Testis (tissue), 2 donors: ENCODE measurements at regions not wholly inside any gene's neighbourhood (a gene's known extent, or its start where the extent isn't known, plus 50 kb on each side); places are given as distances from the start of the nearest gene placed in this dataset.

ENCODE experiments used
- DNase-seq: peaks from one replicate; pipeline ENCODE4 v3.0.0-alpha.2; 2019
- H3K27ac ChIP-seq, 2 donors: fragments of 200-600 bp; sonication (generic); one replicate each; pipeline ENCODE4 v1.5.1; 2019
- H3K27me3 ChIP-seq: fragments of 200-600 bp; sonication (generic); one replicate; pipeline ENCODE4 v1.5.1; 2019
- H3K36me3 ChIP-seq: fragments of 200-600 bp; sonication (generic); one replicate; pipeline ENCODE4 v1.5.1; 2017; ENCODE audit warnings: low read depth; ENCODE audit errors: missing control alignments
- H3K4me1 ChIP-seq: fragments of 200-600 bp; sonication (generic); one replicate; pipeline ENCODE4 v1.5.1; 2019
- H3K4me3 ChIP-seq, 2 donors: fragments of 200-600 bp; sonication (generic); one replicate each; pipeline ENCODE4 v1.5.1; 2017 to 2019
- H3K9me3 ChIP-seq: fragments of 200-600 bp; sonication (generic); one replicate; pipeline ENCODE4 v1.5.1; 2017
- POLR2A ChIP-seq: fragments of 450-650 bp; IDR thresholded peaks from one replicate; pipeline ENCODE4 v1.6.1; 2017; ENCODE audit warnings: antibody characterized with exemption, mild to moderate bottlenecking, moderate library complexity
- WGBS, 2 donors: methylation state at CpG; one replicate each; pipeline ENCODE4 v1.1.5; 2018; 5-methylcytosine and 5-hydroxymethylcytosine counted together
- intact Hi-C: fragments of 100-400 bp; cut with DNase I; formaldehyde crosslinking; loops from one replicate; pipeline ENCODE4 v1.15.1; 2023; ENCODE audit warnings: low total_unique reads
- TF ChIP-seq, protein P1 (sequence below), 3 experiments: fragments of 450-650 bp in 2 of 3; fragments of 200-600 bp in 1 of 3; sonication (generic) in 1 of 3; IDR thresholded peaks; one replicate each; pipeline ENCODE4 v1.5.1; 2016 to 2019; ENCODE audit warnings: antibody characterized with exemption in 3 of 3, mild to moderate bottlenecking in 2 of 3, moderate library complexity in 1 of 3

DNA sequence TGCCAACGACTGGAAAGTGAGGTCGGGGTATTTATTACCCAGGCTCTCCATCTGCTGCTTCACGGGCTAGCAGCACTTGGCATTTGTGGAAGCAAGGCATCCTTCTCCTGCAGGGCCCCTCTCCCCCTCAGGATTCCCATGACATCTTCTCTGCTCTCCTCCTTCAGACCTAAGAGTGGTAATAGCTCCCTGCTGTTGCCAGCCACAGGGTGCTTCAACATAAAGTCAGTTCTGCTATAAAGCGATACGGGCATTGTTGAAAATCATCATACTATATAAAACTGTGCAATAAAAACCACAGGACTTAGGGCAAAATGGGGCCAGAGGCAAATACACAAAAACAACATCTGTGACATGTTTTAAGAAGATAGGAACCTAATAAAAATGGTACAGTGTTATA lies 391.8 kb upstream of the ADAMTS9 start:
- no peaks in the 10 kb centered on the region for H3K9me3 ChIP-seq
- intact Hi-C loops: no loop called here
- no peak overlapping the region for H3K27ac ChIP-seq
- H3K4me1 ChIP-seq: no peaks in the 10 kb centered on the region
- H3K36me3 ChIP-seq: no peaks in the 10 kb centered on the region
- H3K4me3 ChIP-seq: no peak overlapping the region
- no peaks in the 10 kb centered on the region for H3K27me3 ChIP-seq
- DNase-seq: no peak
- 80 to 84% methylated on average over 5 of the region's 5 CpGs for WGBS, 2 donors
- no peak for TF ChIP-seq POLR2A
- TF ChIP-seq, protein P1, sequence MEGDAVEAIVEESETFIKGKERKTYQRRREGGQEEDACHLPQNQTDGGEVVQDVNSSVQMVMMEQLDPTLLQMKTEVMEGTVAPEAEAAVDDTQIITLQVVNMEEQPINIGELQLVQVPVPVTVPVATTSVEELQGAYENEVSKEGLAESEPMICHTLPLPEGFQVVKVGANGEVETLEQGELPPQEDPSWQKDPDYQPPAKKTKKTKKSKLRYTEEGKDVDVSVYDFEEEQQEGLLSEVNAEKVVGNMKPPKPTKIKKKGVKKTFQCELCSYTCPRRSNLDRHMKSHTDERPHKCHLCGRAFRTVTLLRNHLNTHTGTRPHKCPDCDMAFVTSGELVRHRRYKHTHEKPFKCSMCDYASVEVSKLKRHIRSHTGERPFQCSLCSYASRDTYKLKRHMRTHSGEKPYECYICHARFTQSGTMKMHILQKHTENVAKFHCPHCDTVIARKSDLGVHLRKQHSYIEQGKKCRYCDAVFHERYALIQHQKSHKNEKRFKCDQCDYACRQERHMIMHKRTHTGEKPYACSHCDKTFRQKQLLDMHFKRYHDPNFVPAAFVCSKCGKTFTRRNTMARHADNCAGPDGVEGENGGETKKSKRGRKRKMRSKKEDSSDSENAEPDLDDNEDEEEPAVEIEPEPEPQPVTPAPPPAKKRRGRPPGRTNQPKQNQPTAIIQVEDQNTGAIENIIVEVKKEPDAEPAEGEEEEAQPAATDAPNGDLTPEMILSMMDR (IDR thresholded peaks at IDR 0.05): no peak

DNA sequence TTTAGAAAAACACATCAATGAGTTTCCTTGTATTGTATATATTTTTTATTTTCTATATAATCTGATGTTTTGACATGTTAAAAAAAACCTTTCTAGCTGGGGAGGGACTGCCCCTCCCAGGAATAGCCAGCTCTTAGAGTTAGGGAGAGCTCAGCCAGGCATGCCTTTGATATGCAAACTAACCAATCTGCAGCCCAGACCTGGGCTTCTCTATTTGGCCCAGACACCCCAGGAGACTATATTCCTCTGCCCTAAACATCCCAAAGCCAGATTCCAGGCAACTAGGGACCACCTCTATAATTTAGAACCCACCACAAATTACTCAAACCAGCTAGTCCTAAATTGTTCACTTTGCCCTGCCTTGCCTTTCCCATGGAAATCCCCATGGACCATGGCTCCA lies 390.9 kb upstream of the ADAMTS9 start:
- H3K27me3 ChIP-seq: no peaks in the 10 kb centered on the region
- intact Hi-C loops: no loop called here
- no peaks in the 10 kb centered on the region for H3K9me3 ChIP-seq
- H3K4me3 ChIP-seq: no peak overlapping the region
- no peaks in the 10 kb centered on the region for H3K36me3 ChIP-seq
- no peak for DNase-seq
- TF ChIP-seq, protein P1 (IDR thresholded peaks at IDR 0.05): no peak
- H3K27ac ChIP-seq: no peak overlapping the region
- no peaks in the 10 kb centered on the region for H3K4me1 ChIP-seq

DNA sequence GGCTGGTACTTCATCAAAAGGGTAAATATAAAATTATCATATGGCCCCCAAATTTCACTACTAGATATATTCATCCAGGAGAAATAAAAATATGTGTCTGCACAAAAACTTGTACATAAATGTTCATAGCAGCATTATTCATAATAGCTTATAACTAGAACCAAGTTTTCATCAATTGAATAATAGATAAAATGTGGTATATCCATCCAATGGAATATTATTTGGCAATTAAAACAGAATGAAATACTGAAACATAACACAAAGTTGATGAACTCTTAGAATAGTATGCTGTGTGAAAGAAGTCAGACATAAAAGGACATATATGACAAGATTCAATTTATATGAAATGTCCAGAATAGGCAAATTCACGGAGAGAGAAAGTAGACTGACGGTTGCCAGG lies 389.3 kb upstream of the ADAMTS9 start:
- 93 to 100% methylated on average over 2 of the region's 2 CpGs for WGBS, 2 donors
- no peak for DNase-seq
- H3K27me3 ChIP-seq: no peaks in the 10 kb centered on the region
- intact Hi-C loops: no loop called here
- H3K27ac ChIP-seq: no peak overlapping the region
- H3K4me3 ChIP-seq: no peak overlapping the region
- no peaks in the 10 kb centered on the region for H3K36me3 ChIP-seq
- no peaks in the 10 kb centered on the region for H3K9me3 ChIP-seq
- no peaks in the 10 kb centered on the region for H3K4me1 ChIP-seq
- TF ChIP-seq, protein P1 (IDR thresholded peaks at IDR 0.05): no peak
- no peak for TF ChIP-seq POLR2A

DNA sequence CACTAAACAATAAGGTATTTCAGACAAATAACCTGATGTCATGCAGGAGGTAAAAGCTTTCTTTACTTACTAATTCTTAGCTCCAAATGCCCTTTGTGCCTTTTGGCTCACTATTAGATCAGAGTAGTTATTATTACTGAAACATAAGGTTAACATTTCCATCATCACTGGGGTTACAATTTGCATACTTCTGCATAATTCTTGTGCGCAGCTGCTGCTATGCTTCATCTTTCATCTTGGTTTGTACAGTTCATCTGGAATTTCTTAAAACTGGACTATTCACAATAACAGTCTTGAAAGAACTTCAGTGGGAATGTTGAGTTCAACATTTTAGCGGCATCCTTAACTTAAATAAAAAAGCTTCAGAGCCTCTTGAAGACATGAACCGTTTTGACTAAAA lies 383.2 kb upstream of the ADAMTS9 start:
- no peak for DNase-seq
- Histone ChIP-seq H3K9me3 (no peaks in the 10 kb centered on the region), H3K4me3 (no peak overlapping the region), H3K27ac (no peak overlapping the region), H3K27me3 (no peaks in the 10 kb centered on the region), H3K4me1 (no peaks in the 10 kb centered on the region), H3K36me3 (no peaks in the 10 kb centered on the region)
- intact Hi-C loops: no loop called here
- TF ChIP-seq POLR2A: no peak
- TF ChIP-seq, protein P1 (IDR thresholded peaks at IDR 0.05): no peak
- 80 to 82% methylated on average over 3 of the region's 3 CpGs for WGBS, 2 donors

DNA sequence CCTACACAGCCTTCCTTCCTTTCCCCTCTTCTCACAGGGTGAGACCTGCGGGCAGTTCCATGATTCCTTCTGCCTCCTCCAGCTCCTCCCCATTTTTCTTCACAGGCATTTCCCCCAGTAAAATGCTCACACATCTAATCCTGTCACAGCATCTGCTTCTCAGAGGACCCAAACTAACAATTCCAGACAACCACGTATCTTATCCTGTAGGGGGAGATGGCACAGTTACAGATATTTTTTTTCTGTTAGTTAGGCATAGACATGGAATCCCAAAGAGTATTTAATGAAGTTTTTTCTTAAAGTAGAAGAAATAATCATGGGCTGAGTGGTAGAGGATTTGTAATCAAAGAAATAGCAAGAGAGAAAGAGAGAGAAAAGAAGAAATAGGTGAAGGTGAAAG lies 373.1 kb upstream of the ADAMTS9 start:
- DNase-seq: no peak
- H3K27me3 ChIP-seq: no peaks in the 10 kb centered on the region
- H3K27ac ChIP-seq: no peak overlapping the region
- no peaks in the 10 kb centered on the region for H3K36me3 ChIP-seq
- WGBS, 2 donors: 69 to 72% methylated on average over 2 of the region's 2 CpGs
- intact Hi-C loops: no loop called here
- H3K4me3 ChIP-seq: no peak overlapping the region
- no peaks in the 10 kb centered on the region for H3K9me3 ChIP-seq
- TF ChIP-seq, protein P1 (IDR thresholded peaks at IDR 0.05): no peak
- TF ChIP-seq POLR2A: no peak
- H3K4me1 ChIP-seq: no peaks in the 10 kb centered on the region
